ENCODE measurements at regions not wholly inside any gene's neighbourhood (a gene's known extent, or its start where the extent isn't known, plus 50 kb on each side); places are given as distances from the start of the nearest gene placed in this dataset.

DNA sequence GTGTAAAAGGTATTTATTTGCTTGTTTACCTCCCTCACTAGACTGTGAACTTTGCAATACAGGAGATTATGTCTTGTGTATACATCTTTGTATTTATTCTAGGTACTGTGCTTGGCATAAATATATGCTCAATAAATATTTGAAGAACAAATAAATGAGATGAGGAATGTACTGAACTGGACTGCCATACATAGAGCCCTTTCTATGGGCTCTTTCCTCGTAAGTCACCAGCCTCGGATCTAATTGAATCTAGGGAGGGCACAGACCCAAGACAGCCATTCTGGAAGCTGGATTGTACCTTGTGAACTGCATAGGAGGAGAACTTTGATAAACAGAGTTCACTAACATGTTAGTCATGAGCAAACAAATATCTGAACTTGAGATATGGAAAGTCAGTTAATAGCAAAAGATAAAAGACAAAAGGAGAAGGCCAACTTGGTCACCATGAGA is 503.9 kb downstream of the INSC start:
- Histone ChIP-seq H3K36me3 (ENCODE audit: insufficient read depth, low read length) (no peaks in the 10 kb centered on the region), H3K79me2 (ENCODE audit: insufficient read depth, low read length) (no peaks in the 10 kb centered on the region), H3K4me3 (ENCODE audit: low read depth in 1 of 2, low read length in 2 of 2) (no peak overlapping the region), H3K27me3 (ENCODE audit: insufficient read depth, low read length, poor library complexity) (peaks cover 17% of the 10 kb centered on the region), H3K9ac (ENCODE audit: low read depth, low read length) (no peak overlapping the region), H3K9me3 (ENCODE audit: insufficient read depth, low read length, severe bottlenecking) (no peaks in the 10 kb centered on the region), H3K27ac (ENCODE audit: low read length) (no peak overlapping the region), H3K4me2 (ENCODE audit: insufficient read depth, low read length) (no peak overlapping the region), H4K20me1 (ENCODE audit: insufficient read depth, low read length) (no peaks in the 10 kb centered on the region; the same call in 1 of the 2 replicates), H2AFZ (ENCODE audit: low read depth, low read length) (no peak overlapping the region), H3K4me1 (ENCODE audit: insufficient read depth, low read length) (no peaks in the 10 kb centered on the region)
- TF ChIP-seq EZH2 (IDR thresholded peaks at IDR 0.05; ENCODE audit: borderline replicate concordance, low read depth, low read length, severe bottlenecking), result no peak
- TF ChIP-seq, protein P1, sequence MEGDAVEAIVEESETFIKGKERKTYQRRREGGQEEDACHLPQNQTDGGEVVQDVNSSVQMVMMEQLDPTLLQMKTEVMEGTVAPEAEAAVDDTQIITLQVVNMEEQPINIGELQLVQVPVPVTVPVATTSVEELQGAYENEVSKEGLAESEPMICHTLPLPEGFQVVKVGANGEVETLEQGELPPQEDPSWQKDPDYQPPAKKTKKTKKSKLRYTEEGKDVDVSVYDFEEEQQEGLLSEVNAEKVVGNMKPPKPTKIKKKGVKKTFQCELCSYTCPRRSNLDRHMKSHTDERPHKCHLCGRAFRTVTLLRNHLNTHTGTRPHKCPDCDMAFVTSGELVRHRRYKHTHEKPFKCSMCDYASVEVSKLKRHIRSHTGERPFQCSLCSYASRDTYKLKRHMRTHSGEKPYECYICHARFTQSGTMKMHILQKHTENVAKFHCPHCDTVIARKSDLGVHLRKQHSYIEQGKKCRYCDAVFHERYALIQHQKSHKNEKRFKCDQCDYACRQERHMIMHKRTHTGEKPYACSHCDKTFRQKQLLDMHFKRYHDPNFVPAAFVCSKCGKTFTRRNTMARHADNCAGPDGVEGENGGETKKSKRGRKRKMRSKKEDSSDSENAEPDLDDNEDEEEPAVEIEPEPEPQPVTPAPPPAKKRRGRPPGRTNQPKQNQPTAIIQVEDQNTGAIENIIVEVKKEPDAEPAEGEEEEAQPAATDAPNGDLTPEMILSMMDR (IDR thresholded peaks at IDR 0.05; ENCODE audit: borderline replicate concordance, extremely low read depth, low read length, poor library complexity, severe bottlenecking), result no peak
- DNase-seq, result no peak
- no peak for ATAC-seq (ENCODE audit: insufficient read depth, low read depth)

- ATAC-seq (ENCODE audit: insufficient read depth, low read depth) (no peak), DNase-seq (no peak)
- no peak overlapping the region for H3K4me3 ChIP-seq (ENCODE audit: low read depth in 1 of 2, low read length in 2 of 2)
- H3K9me3 ChIP-seq (ENCODE audit: insufficient read depth, low read length, severe bottlenecking), result no peaks in the 10 kb centered on the region
- TF ChIP-seq, protein P1 (IDR thresholded peaks at IDR 0.05; ENCODE audit: borderline replicate concordance, extremely low read depth, low read length, poor library complexity, severe bottlenecking), result no peak
- no peaks in the 10 kb centered on the region for H3K36me3 ChIP-seq (ENCODE audit: insufficient read depth, low read length)
- no peaks in the 10 kb centered on the region; the same call in 1 of the 2 replicates for H4K20me1 ChIP-seq (ENCODE audit: insufficient read depth, low read length)
- H3K4me1 ChIP-seq (ENCODE audit: insufficient read depth, low read length), result no peaks in the 10 kb centered on the region
- no peak overlapping the region for H3K27ac ChIP-seq (ENCODE audit: low read length)
- H3K4me2 ChIP-seq (ENCODE audit: insufficient read depth, low read length), result no peak overlapping the region
- H3K79me2 ChIP-seq (ENCODE audit: insufficient read depth, low read length), result no peaks in the 10 kb centered on the region
- H2AFZ ChIP-seq (ENCODE audit: low read depth, low read length), result no peak overlapping the region
- H3K27me3 ChIP-seq (ENCODE audit: insufficient read depth, low read length, poor library complexity), result peaks cover 27% of the 10 kb centered on the region
- no peak overlapping the region for H3K9ac ChIP-seq (ENCODE audit: low read depth, low read length)
Observed at GRCh38 chr11:15621565-15621964, 506.8 kb downstream of the INSC start.

DNA sequence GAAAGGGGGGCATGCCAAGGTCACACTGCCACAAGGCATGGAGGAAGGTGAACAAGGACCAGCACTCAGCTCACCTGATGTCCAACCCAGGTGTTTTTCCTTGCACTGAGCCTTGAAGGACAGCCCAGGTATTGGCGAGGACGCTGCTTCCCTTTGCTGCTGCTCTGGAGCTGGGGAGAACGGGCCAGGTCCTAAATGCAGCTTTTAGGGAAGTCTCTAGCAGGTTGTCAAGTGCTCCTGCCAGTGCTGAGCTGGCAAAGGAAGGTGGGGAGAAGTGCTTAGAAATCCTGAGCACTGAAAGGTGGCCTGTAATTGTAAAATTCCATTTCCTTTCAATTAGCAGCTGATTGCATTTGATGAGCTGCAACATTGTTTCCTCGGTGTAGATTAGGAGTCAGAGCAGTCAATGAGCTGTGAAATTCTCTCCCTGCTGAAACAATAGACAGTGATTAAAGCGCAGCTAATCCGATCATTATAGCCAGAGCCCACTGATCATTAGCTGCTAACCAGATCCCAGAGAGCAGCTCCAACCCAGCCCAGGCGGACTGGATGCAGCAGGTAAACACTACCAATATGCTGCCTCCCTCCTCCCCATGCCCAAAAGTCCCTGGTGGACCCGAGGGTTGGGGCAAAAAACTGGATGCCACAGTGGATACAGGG is 507.6 kb downstream of the INSC start:
- no peak overlapping the region for H3K27ac ChIP-seq (ENCODE audit: low read length)
- ATAC-seq (ENCODE audit: insufficient read depth, low read depth), result no peak

More for the DNA sequence above, 507.6 kb downstream of the INSC start:
- DNase-seq, result no peak
- no peak overlapping the region for H3K4me2 ChIP-seq (ENCODE audit: insufficient read depth, low read length)
- H3K4me3 ChIP-seq (ENCODE audit: low read depth in 1 of 2, low read length in 2 of 2), result no peak overlapping the region
- H4K20me1 ChIP-seq (ENCODE audit: insufficient read depth, low read length), result no peaks in the 10 kb centered on the region; the same call in 1 of the 2 replicates
- H3K79me2 ChIP-seq (ENCODE audit: insufficient read depth, low read length), result no peaks in the 10 kb centered on the region
- no peak overlapping the region for H2AFZ ChIP-seq (ENCODE audit: low read depth, low read length)
- H3K27me3 ChIP-seq (ENCODE audit: insufficient read depth, low read length, poor library complexity), result peaks cover 27% of the 10 kb centered on the region
- H3K4me1 ChIP-seq (ENCODE audit: insufficient read depth, low read length), result no peaks in the 10 kb centered on the region
- TF ChIP-seq, protein P1 (IDR thresholded peaks at IDR 0.05; ENCODE audit: borderline replicate concordance, extremely low read depth, low read length, poor library complexity, severe bottlenecking), result no peak
- TF ChIP-seq EZH2 (IDR thresholded peaks at IDR 0.05; ENCODE audit: borderline replicate concordance, low read depth, low read length, severe bottlenecking), result no peak
- H3K36me3 ChIP-seq (ENCODE audit: insufficient read depth, low read length), result no peaks in the 10 kb centered on the region
- H3K9me3 ChIP-seq (ENCODE audit: insufficient read depth, low read length, severe bottlenecking), result no peaks in the 10 kb centered on the region
- no peak overlapping the region for H3K9ac ChIP-seq (ENCODE audit: low read depth, low read length)
